Type B pancreatic cell (in vitro differentiated cells): ENCODE measurements at regions not wholly inside any gene's neighbourhood (a gene's known extent, or its start where the extent isn't known, plus 50 kb on each side); places are given as distances from the start of the nearest gene placed in this dataset.

Experiments used
- DNase-seq: peaks from one replicate; pipeline ENCODE4 v3.0.0; 2021; ENCODE audit warnings: mixed read lengths; ENCODE audit not compliant: unreplicated experiment; ENCODE audit errors: extremely low spot score
- H3K27ac Mint-ChIP-seq: 2 replicates; pipeline ENCODE4 v1.8.0; 2021; ENCODE audit warnings: mild to moderate bottlenecking, mixed read lengths
- H3K27me3 Mint-ChIP-seq: 2 replicates; pipeline ENCODE4 v1.8.0; 2021; ENCODE audit warnings: mixed read lengths
- H3K36me3 Mint-ChIP-seq: 2 replicates; pipeline ENCODE4 v1.8.0; 2021; ENCODE audit warnings: mixed read lengths
- H3K4me1 Mint-ChIP-seq: one replicate; pipeline ENCODE4 v1.8.0; 2021; ENCODE audit warnings: mixed read lengths; ENCODE audit not compliant: unreplicated experiment
- H3K4me3 Mint-ChIP-seq: 2 replicates; pipeline ENCODE4 v1.8.0; 2021; ENCODE audit warnings: mild to moderate bottlenecking, mixed read lengths
- H3K9me3 Mint-ChIP-seq: 2 replicates; pipeline ENCODE4 v1.8.0; 2021; ENCODE audit warnings: mixed read lengths
- TF ChIP-seq, protein P1 (sequence below): fragments of 200-600 bp; sonication (generic); conservative IDR thresholded peaks from 2 replicates; pipeline ENCODE4 v1.5.0; 2021; ENCODE audit warnings: antibody characterized with exemption, mild to moderate bottlenecking

DNA sequence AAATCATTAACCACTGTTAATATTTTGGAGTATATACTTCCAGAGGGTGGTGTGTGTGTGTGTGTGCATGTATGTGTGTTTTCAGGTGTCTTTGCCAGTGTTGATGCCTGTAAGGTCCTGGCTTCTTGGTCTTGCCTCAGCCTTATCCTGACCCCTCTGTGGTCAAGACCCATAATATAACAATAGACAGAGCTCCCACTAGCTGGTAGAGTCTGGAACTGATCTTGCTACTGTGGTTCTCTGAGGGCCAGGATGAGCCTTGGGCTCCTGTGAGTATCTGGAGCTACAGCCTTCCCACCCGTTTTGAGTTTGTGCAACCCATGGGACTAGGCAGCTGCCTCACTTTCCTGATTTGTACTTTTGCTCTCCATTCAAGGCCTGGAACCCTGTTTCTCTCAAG, 191.0 kb downstream of the IBTK start:
- Mint-ChIP-seq H3K27ac (no peak overlapping the region), H3K27me3 (no peaks in the 10 kb centered on the region), H3K36me3 (no peaks in the 10 kb centered on the region), H3K4me3 (no peak overlapping the region), H3K9me3 (no peaks in the 10 kb centered on the region), H3K4me1 (peaks cover 8% of the 10 kb centered on the region)
- TF ChIP-seq, protein P1, sequence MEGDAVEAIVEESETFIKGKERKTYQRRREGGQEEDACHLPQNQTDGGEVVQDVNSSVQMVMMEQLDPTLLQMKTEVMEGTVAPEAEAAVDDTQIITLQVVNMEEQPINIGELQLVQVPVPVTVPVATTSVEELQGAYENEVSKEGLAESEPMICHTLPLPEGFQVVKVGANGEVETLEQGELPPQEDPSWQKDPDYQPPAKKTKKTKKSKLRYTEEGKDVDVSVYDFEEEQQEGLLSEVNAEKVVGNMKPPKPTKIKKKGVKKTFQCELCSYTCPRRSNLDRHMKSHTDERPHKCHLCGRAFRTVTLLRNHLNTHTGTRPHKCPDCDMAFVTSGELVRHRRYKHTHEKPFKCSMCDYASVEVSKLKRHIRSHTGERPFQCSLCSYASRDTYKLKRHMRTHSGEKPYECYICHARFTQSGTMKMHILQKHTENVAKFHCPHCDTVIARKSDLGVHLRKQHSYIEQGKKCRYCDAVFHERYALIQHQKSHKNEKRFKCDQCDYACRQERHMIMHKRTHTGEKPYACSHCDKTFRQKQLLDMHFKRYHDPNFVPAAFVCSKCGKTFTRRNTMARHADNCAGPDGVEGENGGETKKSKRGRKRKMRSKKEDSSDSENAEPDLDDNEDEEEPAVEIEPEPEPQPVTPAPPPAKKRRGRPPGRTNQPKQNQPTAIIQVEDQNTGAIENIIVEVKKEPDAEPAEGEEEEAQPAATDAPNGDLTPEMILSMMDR, result no peak
- no peak for DNase-seq

DNA sequence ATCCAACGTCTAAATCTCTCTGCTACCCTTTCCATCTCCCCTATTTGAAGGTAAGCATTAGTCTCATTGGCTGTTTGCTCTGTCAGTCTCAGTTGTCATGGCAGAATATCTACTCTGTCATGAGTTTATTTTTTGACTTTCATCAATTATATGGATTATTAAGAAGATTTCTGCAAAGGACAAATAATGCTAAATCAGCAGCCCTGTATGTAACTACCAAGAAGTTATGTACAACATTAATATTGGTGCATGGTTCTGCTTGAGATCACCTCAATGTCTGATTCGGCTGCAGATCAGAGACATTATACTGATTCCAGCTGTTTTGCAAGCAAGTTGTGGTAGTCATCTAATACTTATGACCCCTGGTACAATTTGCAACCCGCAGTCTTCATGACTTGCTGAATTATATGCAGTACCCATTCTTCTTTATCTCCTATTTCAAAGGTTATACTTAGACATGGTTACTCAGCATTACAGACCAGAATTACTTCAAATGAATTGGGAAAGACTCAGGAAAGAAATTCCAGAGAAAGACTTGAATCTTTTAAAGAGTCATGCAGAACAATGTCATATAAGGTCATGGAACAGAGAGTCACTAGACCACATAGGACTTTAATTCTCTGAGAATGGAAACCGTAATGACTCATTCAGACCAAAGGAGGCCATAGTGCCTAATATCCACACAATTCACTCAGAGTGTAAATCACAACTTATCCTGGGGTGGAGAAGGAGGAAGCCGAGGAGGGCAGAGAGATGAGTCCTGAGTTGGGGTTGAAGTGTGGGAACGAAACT, 201.4 kb downstream of the IBTK start:
- no peak overlapping the region for H3K27ac Mint-ChIP-seq
- TF ChIP-seq, protein P1, result no peak
- no peak for DNase-seq
- H3K36me3 Mint-ChIP-seq, result no peaks in the 10 kb centered on the region
- H3K27me3 Mint-ChIP-seq, result no peaks in the 10 kb centered on the region
- H3K9me3 Mint-ChIP-seq, result no peaks in the 10 kb centered on the region
- H3K4me1 Mint-ChIP-seq, result no peaks in the 10 kb centered on the region
- no peak overlapping the region for H3K4me3 Mint-ChIP-seq

DNA sequence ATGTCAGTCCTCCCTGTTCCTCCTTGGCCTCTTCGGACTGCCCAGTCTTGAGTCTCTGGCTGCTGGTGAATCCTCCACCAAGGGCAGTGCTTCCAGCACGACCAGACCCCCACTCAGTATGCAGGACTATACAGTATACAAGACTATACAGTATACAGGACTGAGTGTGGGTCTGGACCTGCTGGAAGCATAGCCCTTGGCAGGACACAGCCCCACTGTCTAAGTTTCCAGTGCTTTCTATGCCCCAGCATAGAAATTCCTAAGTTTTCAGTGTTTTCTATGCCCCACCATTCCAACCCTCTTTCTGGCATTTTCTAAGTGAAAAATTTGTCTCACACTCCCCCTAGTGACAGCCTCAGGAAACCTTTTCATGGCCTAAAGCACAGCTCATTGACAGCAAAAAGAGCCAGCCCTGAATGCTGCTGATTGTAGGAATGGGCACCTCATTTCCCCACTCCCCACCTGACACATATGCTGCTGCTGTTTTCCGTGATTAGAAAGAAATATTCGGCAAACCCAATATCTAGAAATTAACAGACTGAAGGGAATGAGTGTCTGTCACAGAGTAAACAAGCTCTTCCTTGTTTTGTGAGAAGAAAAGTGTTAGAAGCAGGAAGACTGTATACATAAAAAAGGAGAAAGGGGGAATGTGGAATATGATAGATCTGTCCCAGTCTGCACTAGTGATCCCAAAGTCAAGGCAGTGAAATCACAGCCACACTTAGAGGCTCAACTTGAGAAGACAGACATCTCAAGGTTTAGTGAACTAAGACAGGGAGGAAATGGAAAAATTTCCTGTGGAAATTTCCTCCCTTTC, 206.9 kb downstream of the IBTK start:
- Mint-ChIP-seq H3K27me3 (peaks cover 3% of the 10 kb centered on the region), H3K27ac (no peak overlapping the region), H3K4me1 (no peaks in the 10 kb centered on the region), H3K36me3 (no peaks in the 10 kb centered on the region), H3K4me3 (no peak overlapping the region), H3K9me3 (no peaks in the 10 kb centered on the region)
- TF ChIP-seq, protein P1, result peak; percentile 82
- no peak for DNase-seq

DNA sequence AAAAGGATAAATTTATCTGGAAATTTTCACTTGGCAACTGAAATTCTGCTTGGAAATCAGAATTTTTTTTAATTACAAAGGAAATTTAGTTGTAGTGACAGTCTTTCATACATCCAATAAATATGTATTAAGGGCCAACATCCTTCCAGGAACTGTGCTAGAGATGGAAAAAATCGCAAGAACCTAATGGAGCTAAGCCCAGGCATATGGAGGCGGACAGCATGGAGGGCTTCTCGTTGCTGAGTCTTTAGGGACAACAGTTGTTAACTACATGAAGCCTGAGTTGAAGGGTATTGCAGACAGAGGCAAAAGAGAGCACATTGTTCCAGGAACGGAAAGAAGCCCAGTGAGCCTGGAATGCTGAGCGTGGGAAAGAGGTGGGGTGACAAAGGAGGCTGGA, 208.9 kb downstream of the IBTK start:
- TF ChIP-seq, protein P1, result no peak
- H3K9me3 Mint-ChIP-seq, result no peaks in the 10 kb centered on the region
- H3K27ac Mint-ChIP-seq, result no peak overlapping the region
- H3K36me3 Mint-ChIP-seq, result no peaks in the 10 kb centered on the region
- no peak overlapping the region for H3K4me3 Mint-ChIP-seq
- H3K4me1 Mint-ChIP-seq, result no peaks in the 10 kb centered on the region
- no peak for DNase-seq
- H3K27me3 Mint-ChIP-seq, result peaks cover 3% of the 10 kb centered on the region

DNA sequence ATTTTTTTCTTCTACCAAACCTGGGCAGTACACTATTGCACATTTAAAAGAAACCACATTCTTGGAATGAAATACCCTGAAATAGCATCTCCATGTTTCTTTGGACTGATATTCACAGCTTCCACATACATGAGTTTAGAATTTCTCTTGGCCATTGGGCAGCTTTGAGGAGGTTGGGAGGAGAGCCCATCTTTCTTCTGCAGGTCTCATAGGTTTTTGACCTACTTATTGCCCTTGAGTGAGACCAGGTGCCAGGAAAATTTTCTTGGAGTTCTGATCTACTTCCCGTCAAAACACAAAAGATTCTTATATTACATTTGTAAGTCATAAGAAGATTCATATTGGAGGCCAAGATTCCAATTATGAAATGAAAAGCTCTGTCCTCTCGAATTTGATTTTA, 212.0 kb downstream of the IBTK start:
- Mint-ChIP-seq H3K27me3 (peaks cover 3% of the 10 kb centered on the region), H3K4me1 (peaks cover 2% of the 10 kb centered on the region), H3K27ac (no peak overlapping the region), H3K4me3 (no peak overlapping the region), H3K36me3 (no peaks in the 10 kb centered on the region), H3K9me3 (no peaks in the 10 kb centered on the region)
- DNase-seq, result no peak
- TF ChIP-seq, protein P1, result no peak
